T-helper 1 cell treated with Interleukin-12 subunit alpha and Interleukin-12 subunit beta and Interleukin-4 antibody, amounts not matched to agents 30 ng/mL and 1 ng/mL, for 36 hours (primary cell): ENCODE measurements at regions not wholly inside any gene's neighbourhood (a gene's known extent, or its start where the extent isn't known, plus 50 kb on each side); places are given as distances from the start of the nearest gene placed in this dataset.

ENCODE experiments used
- intact Hi-C: fragments of 100-400 bp; cut with micrococcal nuclease; formaldehyde crosslinking; loops from one replicate; pipeline ENCODE4 v1.15.1; 2024

GRCh38 chr15:44903281-44903680, 53.2 kb upstream of the TERB2 start:
- intact Hi-C loops: loop anchor here (5.0 kb wide), 1 partner anchor 494 kb away; no protein-coding TSS in a partner anchor

- intact Hi-C loops: loop anchor here (5.0 kb wide), 1 partner anchor 493 kb away; no protein-coding TSS in a partner anchor
Measured at GRCh38 chr15:44904651-44905340, 51.7 kb upstream of the TERB2 start.
